ENCODE measurements at regions not wholly inside any gene's neighbourhood (a gene's known extent, or its start where the extent isn't known, plus 50 kb on each side); places are given as distances from the start of the nearest gene placed in this dataset.

DNA sequence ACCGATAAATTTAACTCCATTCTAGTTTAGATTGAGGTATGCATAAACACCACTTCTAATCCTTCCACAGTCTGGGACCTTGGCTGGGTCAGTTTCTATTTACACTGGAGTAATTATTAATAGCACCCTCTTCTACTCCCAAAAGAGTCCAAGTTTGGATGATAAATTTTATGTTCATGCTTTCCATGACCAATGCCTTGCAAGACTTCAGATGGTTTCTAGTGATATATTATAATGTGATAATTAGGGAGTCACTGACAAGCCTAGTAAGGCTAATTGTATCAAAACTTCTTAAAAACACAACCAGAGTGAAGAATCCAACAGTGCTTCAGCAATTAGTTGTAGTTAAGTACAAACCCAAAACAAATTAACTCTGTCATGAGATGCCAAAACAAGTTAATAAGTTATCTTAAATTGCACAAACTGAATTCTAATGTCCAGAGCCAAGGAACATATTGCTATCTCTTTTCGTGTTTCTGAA is 489.6 kb downstream of the TTLL7 start:
- TF ChIP-seq, protein P1, sequence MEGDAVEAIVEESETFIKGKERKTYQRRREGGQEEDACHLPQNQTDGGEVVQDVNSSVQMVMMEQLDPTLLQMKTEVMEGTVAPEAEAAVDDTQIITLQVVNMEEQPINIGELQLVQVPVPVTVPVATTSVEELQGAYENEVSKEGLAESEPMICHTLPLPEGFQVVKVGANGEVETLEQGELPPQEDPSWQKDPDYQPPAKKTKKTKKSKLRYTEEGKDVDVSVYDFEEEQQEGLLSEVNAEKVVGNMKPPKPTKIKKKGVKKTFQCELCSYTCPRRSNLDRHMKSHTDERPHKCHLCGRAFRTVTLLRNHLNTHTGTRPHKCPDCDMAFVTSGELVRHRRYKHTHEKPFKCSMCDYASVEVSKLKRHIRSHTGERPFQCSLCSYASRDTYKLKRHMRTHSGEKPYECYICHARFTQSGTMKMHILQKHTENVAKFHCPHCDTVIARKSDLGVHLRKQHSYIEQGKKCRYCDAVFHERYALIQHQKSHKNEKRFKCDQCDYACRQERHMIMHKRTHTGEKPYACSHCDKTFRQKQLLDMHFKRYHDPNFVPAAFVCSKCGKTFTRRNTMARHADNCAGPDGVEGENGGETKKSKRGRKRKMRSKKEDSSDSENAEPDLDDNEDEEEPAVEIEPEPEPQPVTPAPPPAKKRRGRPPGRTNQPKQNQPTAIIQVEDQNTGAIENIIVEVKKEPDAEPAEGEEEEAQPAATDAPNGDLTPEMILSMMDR (IDR thresholded peaks at IDR 0.05): no peak
- TF ChIP-seq POLR2A (IDR thresholded peaks at IDR 0.05) (no peak), POLR2AphosphoS5 (IDR thresholded peaks at IDR 0.05) (no peak)
